ENCODE measurements at regions not wholly inside any gene's neighbourhood (a gene's known extent, or its start where the extent isn't known, plus 50 kb on each side); places are given as distances from the start of the nearest gene placed in this dataset.

GRCh38 chr3:118400886-118401285, 633.8 kb downstream of the IGSF11 start:
- Histone ChIP-seq H3K4me3 (no peak overlapping the region), H3K9me3 (no peaks in the 10 kb centered on the region), H3K27ac (no peak overlapping the region), H3K4me1 (no peaks in the 10 kb centered on the region), H3K36me3 (ENCODE audit: insufficient read depth in 1 of 2, low read depth in 1 of 2) (no peaks in the 10 kb centered on the region), H3K27me3 (ENCODE audit: insufficient read depth in 3 of 3, low read length in 2 of 3) (no peaks in the 10 kb centered on the region)
- DNase-seq: no peak
- TF ChIP-seq CTCF (IDR thresholded peaks at IDR 0.05): no peak
- WGBS, 3 donors: 54 to 67% (median 60%) methylated on average over 1 of the region's 1 CpG
- intact Hi-C loops (cut with DNase I): no loop called here
- no peak for ATAC-seq

GRCh38 chr3:118401887-118402286, 632.8 kb downstream of the IGSF11 start:
- ATAC-seq: no peak
- H3K27me3 ChIP-seq (ENCODE audit: insufficient read depth in 3 of 3, low read length in 2 of 3): no peaks in the 10 kb centered on the region
- no peaks in the 10 kb centered on the region for H3K4me1 ChIP-seq
- TF ChIP-seq CTCF (IDR thresholded peaks at IDR 0.05): no peak
- H3K27ac ChIP-seq: no peak overlapping the region
- DNase-seq: no peak
- no peaks in the 10 kb centered on the region for H3K9me3 ChIP-seq
- H3K36me3 ChIP-seq (ENCODE audit: insufficient read depth in 1 of 2, low read depth in 1 of 2): no peaks in the 10 kb centered on the region
- no peak overlapping the region for H3K4me3 ChIP-seq
- intact Hi-C loops (cut with DNase I): no loop called here

GRCh38 chr3:118402971-118403370, 631.7 kb downstream of the IGSF11 start:
- Histone ChIP-seq H3K9me3 (no peaks in the 10 kb centered on the region), H3K27ac (no peak overlapping the region), H3K27me3 (ENCODE audit: insufficient read depth in 3 of 3, low read length in 2 of 3) (no peaks in the 10 kb centered on the region), H3K4me1 (no peaks in the 10 kb centered on the region), H3K36me3 (ENCODE audit: insufficient read depth in 1 of 2, low read depth in 1 of 2) (no peaks in the 10 kb centered on the region), H3K4me3 (no peak overlapping the region)
- ATAC-seq (no peak), DNase-seq (no peak)
- TF ChIP-seq CTCF (IDR thresholded peaks at IDR 0.05): no peak
- WGBS, 3 donors: 82 to 95% (median 90%) methylated on average over 1 of the region's 1 CpG
- intact Hi-C loops (cut with DNase I): no loop called here

GRCh38 chr3:118406562-118406961, 628.1 kb downstream of the IGSF11 start:
- 58 to 68% (median 68%) methylated on average over 2 of the region's 2 CpGs for WGBS, 3 donors
- ATAC-seq: no peak
- H3K4me1 ChIP-seq: no peaks in the 10 kb centered on the region
- H3K27me3 ChIP-seq (ENCODE audit: insufficient read depth in 3 of 3, low read length in 2 of 3): no peaks in the 10 kb centered on the region
- no peak for DNase-seq
- intact Hi-C loops (cut with DNase I): no loop called here
- no peak overlapping the region for H3K4me3 ChIP-seq
- no peak for TF ChIP-seq CTCF (IDR thresholded peaks at IDR 0.05)
- H3K27ac ChIP-seq: no peak overlapping the region
- H3K9me3 ChIP-seq: no peaks in the 10 kb centered on the region
- H3K36me3 ChIP-seq (ENCODE audit: insufficient read depth in 1 of 2, low read depth in 1 of 2): no peaks in the 10 kb centered on the region

GRCh38 chr3:118408431-118408830, 626.2 kb downstream of the IGSF11 start:
- Histone ChIP-seq H3K4me1 (no peaks in the 10 kb centered on the region), H3K4me3 (no peak overlapping the region), H3K9me3 (no peaks in the 10 kb centered on the region), H3K36me3 (ENCODE audit: insufficient read depth in 1 of 2, low read depth in 1 of 2) (no peaks in the 10 kb centered on the region), H3K27ac (no peak overlapping the region), H3K27me3 (ENCODE audit: insufficient read depth in 3 of 3, low read length in 2 of 3) (no peaks in the 10 kb centered on the region)
- no peak for DNase-seq
- intact Hi-C loops (cut with DNase I): no loop called here
- ATAC-seq: no peak
- no peak for TF ChIP-seq CTCF (IDR thresholded peaks at IDR 0.05)
